ENCODE measurements at regions not wholly inside any gene's neighbourhood (a gene's known extent, or its start where the extent isn't known, plus 50 kb on each side); places are given as distances from the start of the nearest gene placed in this dataset.

GRCh38 chr4:111761531-111761930 is 383.7 kb upstream of the FAM241A start:
- no peaks in the 10 kb centered on the region for H3K4me1 ChIP-seq (ENCODE audit: control insufficient read depth in 1 of 2, insufficient read depth in 2 of 2, low read length in 2 of 2)
- no peak overlapping the region for H3K4me3 ChIP-seq (replicated peaks in 1 of 3; ENCODE audit: low read depth in 2 of 3, low read length in 3 of 3)
- H4K20me1 ChIP-seq (ENCODE audit: insufficient read depth, low read length), result no peaks in the 10 kb centered on the region
- H2AFZ ChIP-seq (ENCODE audit: insufficient read depth, low read depth, low read length, poor library complexity, severe bottlenecking), result no peak overlapping the region
- no peak for TF ChIP-seq CTCF (IDR thresholded peaks at IDR 0.05)
- WGBS (ENCODE audit: insufficient coverage), result 6% methylated on average over 2 of the region's 4 CpGs
- H3K36me3 ChIP-seq (replicated peaks in 1 of 2; ENCODE audit: control insufficient read depth in 1 of 2, insufficient read depth in 2 of 2, low read length in 2 of 2), result no peaks in the 10 kb centered on the region
- no peak overlapping the region for H3K4me2 ChIP-seq (replicated peaks; ENCODE audit: extremely low read depth, low read length, poor library complexity, severe bottlenecking)
- intact Hi-C loops (cut with micrococcal nuclease), result no loop called here
- no peaks in the 10 kb centered on the region for H3K79me2 ChIP-seq (ENCODE audit: insufficient read depth, low read length)
- no peak overlapping the region for H3K27ac ChIP-seq (ENCODE audit: low read depth in 1 of 2, low read length in 2 of 2)
- H3K27me3 ChIP-seq (ENCODE audit: control insufficient read depth in 2 of 2, insufficient read depth in 2 of 2, low read length in 2 of 2), result no peaks in the 10 kb centered on the region
- Mint-ChIP-seq H3K27me3 (ENCODE audit: low read depth in 3 of 3) (no peaks in the 10 kb centered on the region), H3K9me3 (peaks cover 0 to 3% (median 0%) of the 10 kb centered on the region in 7 donors), H3K4me3 (no peak overlapping the region), H3K4me1 (no peaks in the 10 kb centered on the region), H3K36me3 (no peaks in the 10 kb centered on the region), H3K27ac (no peak overlapping the region)
- DNase-seq, result no peak
- no peak overlapping the region for H3K9ac ChIP-seq (ENCODE audit: insufficient read depth, low read length, poor library complexity, severe bottlenecking)
- H3K9me3 ChIP-seq (replicated peaks in 1 of 2; ENCODE audit: control insufficient read depth in 1 of 2, insufficient read depth in 1 of 2, low read length in 2 of 2), result no peaks in the 10 kb centered on the region

GRCh38 chr4:111770514-111770913 is 374.7 kb upstream of the FAM241A start:
- Histone ChIP-seq H3K4me1 (ENCODE audit: control insufficient read depth in 1 of 2, insufficient read depth in 2 of 2, low read length in 2 of 2) (no peaks in the 10 kb centered on the region), H3K36me3 (replicated peaks in 1 of 2; ENCODE audit: control insufficient read depth in 1 of 2, insufficient read depth in 2 of 2, low read length in 2 of 2) (no peaks in the 10 kb centered on the region), H3K27ac (ENCODE audit: low read depth in 1 of 2, low read length in 2 of 2) (no peak overlapping the region), H3K27me3 (ENCODE audit: control insufficient read depth in 2 of 2, insufficient read depth in 2 of 2, low read length in 2 of 2) (no peaks in the 10 kb centered on the region), H3K79me2 (ENCODE audit: insufficient read depth, low read length) (no peaks in the 10 kb centered on the region), H3K4me2 (replicated peaks; ENCODE audit: extremely low read depth, low read length, poor library complexity, severe bottlenecking) (no peak overlapping the region), H4K20me1 (ENCODE audit: insufficient read depth, low read length) (no peaks in the 10 kb centered on the region), H3K9me3 (replicated peaks in 1 of 2; ENCODE audit: control insufficient read depth in 1 of 2, insufficient read depth in 1 of 2, low read length in 2 of 2) (no peaks in the 10 kb centered on the region), H3K4me3 (replicated peaks in 1 of 3; ENCODE audit: low read depth in 2 of 3, low read length in 3 of 3) (no peak overlapping the region), H3K9ac (ENCODE audit: insufficient read depth, low read length, poor library complexity, severe bottlenecking) (no peak overlapping the region), H2AFZ (ENCODE audit: insufficient read depth, low read depth, low read length, poor library complexity, severe bottlenecking) (no peak overlapping the region)
- H3K4me3 Mint-ChIP-seq, result no peak overlapping the region
- no peaks in the 10 kb centered on the region for H3K4me1 Mint-ChIP-seq
- no peak for TF ChIP-seq CTCF (IDR thresholded peaks at IDR 0.05)
- peaks cover 0 to 3% (median 1%) of the 10 kb centered on the region in 7 donors for H3K9me3 Mint-ChIP-seq
- DNase-seq, result no peak
- no peaks in the 10 kb centered on the region for H3K36me3 Mint-ChIP-seq
- H3K27ac Mint-ChIP-seq, result no peak overlapping the region
- peaks cover 0 to 2% (median 0%) of the 10 kb centered on the region in 3 donors for H3K27me3 Mint-ChIP-seq (ENCODE audit: low read depth in 3 of 3)
- WGBS (ENCODE audit: insufficient coverage), result 76% methylated on average over 6 of the region's 8 CpGs
- intact Hi-C loops (cut with micrococcal nuclease), result no loop called here

Measured in CD14-positive monocyte (primary cell).